ENCODE measurements at regions not wholly inside any gene's neighbourhood (a gene's known extent, or its start where the extent isn't known, plus 50 kb on each side); places are given as distances from the start of the nearest gene placed in this dataset.
"Not testable (repeated sequence)": the region's sequence is repeated elsewhere in the genome, so short reads cannot be mapped to it uniquely, and the experiment has no call there.

- not testable (repeated sequence) for DNase-seq (ENCODE audit: low spot score)
Measured at GRCh38 chr10:15921423-15921945, 61.2 kb upstream of the MINDY3 start.

- no peak for DNase-seq (ENCODE audit: low spot score)
Measured at GRCh38 chr10:15931376-15931775, 71.1 kb upstream of the MINDY3 start.

- DNase-seq (ENCODE audit: low spot score): not testable (repeated sequence)
Measured at GRCh38 chr10:15939543-15939942, 79.2 kb upstream of the MINDY3 start.

- DNase-seq (ENCODE audit: low spot score): no peak
Measured at GRCh38 chr10:15943426-15943825, 83.1 kb upstream of the MINDY3 start.

- no peak for DNase-seq (ENCODE audit: low spot score)
Measured at GRCh38 chr10:15954188-15954587, 93.9 kb upstream of the MINDY3 start.

- no peak for DNase-seq (ENCODE audit: low spot score)
Measured at GRCh38 chr10:15960277-15960676, 100.0 kb upstream of the MINDY3 start.

GRCh38 chr10:15972736-15973135, 112.4 kb upstream of the MINDY3 start:
- not testable (repeated sequence) for DNase-seq (ENCODE audit: low spot score)

- no peak for DNase-seq (ENCODE audit: low spot score)
Measured at GRCh38 chr10:15985690-15986089, 125.4 kb upstream of the MINDY3 start.

GRCh38 chr10:15990535-15991129, 130.3 kb upstream of the MINDY3 start:
- peak; percentile 36 for DNase-seq (ENCODE audit: low spot score)

- no peak for DNase-seq (ENCODE audit: low spot score)
Measured at GRCh38 chr10:15997313-15997712, 137.0 kb upstream of the MINDY3 start.

- DNase-seq (ENCODE audit: low spot score): no peak
Measured at GRCh38 chr10:16001581-16001980, 141.3 kb upstream of the MINDY3 start.

- no peak for DNase-seq (ENCODE audit: low spot score)
Measured at GRCh38 chr10:16009785-16010184, 149.5 kb upstream of the MINDY3 start.

GRCh38 chr10:16011548-16011947, 151.2 kb upstream of the MINDY3 start:
- DNase-seq (ENCODE audit: low spot score): no peak

- no peak for DNase-seq (ENCODE audit: low spot score)
Measured at GRCh38 chr10:16014469-16014868, 154.2 kb upstream of the MINDY3 start.

- DNase-seq (ENCODE audit: low spot score): no peak
Measured at GRCh38 chr10:16016688-16017087, 156.4 kb upstream of the MINDY3 start.

GRCh38 chr10:16020836-16021235, 160.5 kb upstream of the MINDY3 start:
- DNase-seq (ENCODE audit: low spot score): no peak

GRCh38 chr10:16026832-16027231, 166.5 kb upstream of the MINDY3 start:
- not testable (repeated sequence) for DNase-seq (ENCODE audit: low spot score)

- DNase-seq (ENCODE audit: low spot score): no peak
Measured at GRCh38 chr10:16030562-16030961, 170.3 kb upstream of the MINDY3 start.

- no peak for DNase-seq (ENCODE audit: low spot score)
Measured at GRCh38 chr10:16049050-16049449, 188.7 kb upstream of the MINDY3 start.

- no peak for DNase-seq (ENCODE audit: low spot score)
Measured at GRCh38 chr10:16049782-16050181, 189.5 kb upstream of the MINDY3 start.

- DNase-seq (ENCODE audit: low spot score): no peak
Measured at GRCh38 chr10:16063350-16063749, 203.0 kb upstream of the MINDY3 start.

GRCh38 chr10:16083551-16083950, 223.2 kb upstream of the MINDY3 start:
- not testable (repeated sequence) for DNase-seq (ENCODE audit: low spot score)

GRCh38 chr10:16105082-16105481, 244.8 kb upstream of the MINDY3 start:
- DNase-seq (ENCODE audit: low spot score): no peak

All from iPS-NIHi11 (cell line).